ENCODE measurements at regions not wholly inside any gene's neighbourhood (a gene's known extent, or its start where the extent isn't known, plus 50 kb on each side); places are given as distances from the start of the nearest gene placed in this dataset.
A peak's percentile ranks its signal among the peaks of the same experiment; 100 is the strongest.

- H3K27ac ChIP-seq, result no peak overlapping the region
- in situ Hi-C loops (cut with HindIII; ENCODE audit: low pct_ligation_motif_present, low sequenced_read_pairs), result no loop called here
These were observed 214.3 kb upstream of the IRX4 start for GRCh38 chr5:2096887-2097505.

GRCh38 chr5:2095011-2095410, 212.3 kb upstream of the IRX4 start:
- DNase-seq, result no peak
- in situ Hi-C loops (cut with HindIII; ENCODE audit: low pct_ligation_motif_present, low sequenced_read_pairs), result no loop called here
- Histone ChIP-seq H3K27me3 (replicated peaks) (no peaks in the 10 kb centered on the region), H3K4me3 (ENCODE audit: low read depth, low read length) (no peak overlapping the region), H3K36me3 (replicated peaks) (no peaks in the 10 kb centered on the region), H3K27ac (no peak overlapping the region)
- no peak for TF ChIP-seq CTCF (IDR thresholded peaks at IDR 0.05; ENCODE audit: low read depth, low read length, missing control alignments)

More at GRCh38 chr5:2096887-2097505, 214.3 kb upstream of the IRX4 start:
- DNase-seq, result no peak
- H3K4me3 ChIP-seq (ENCODE audit: low read depth, low read length), result no peak overlapping the region
- no peak for TF ChIP-seq CTCF (IDR thresholded peaks at IDR 0.05; ENCODE audit: low read depth, low read length, missing control alignments)
- no peaks in the 10 kb centered on the region for H3K36me3 ChIP-seq (replicated peaks)
- H3K27me3 ChIP-seq (replicated peaks), result no peaks in the 10 kb centered on the region

- in situ Hi-C loops (cut with HindIII; ENCODE audit: low pct_ligation_motif_present, low sequenced_read_pairs), result no loop called here
- DNase-seq, result no peak
These were observed 211.9 kb upstream of the IRX4 start for GRCh38 chr5:2094616-2094995.

GRCh38 chr5:2093859-2094615, 211.3 kb upstream of the IRX4 start:
- Histone ChIP-seq H3K27ac (peak overlapping the region; percentile 67), H3K36me3 (replicated peaks) (no peaks in the 10 kb centered on the region), H3K27me3 (replicated peaks) (no peaks in the 10 kb centered on the region), H3K4me3 (ENCODE audit: low read depth, low read length) (no peak overlapping the region)
- in situ Hi-C loops (cut with HindIII; ENCODE audit: low pct_ligation_motif_present, low sequenced_read_pairs), result no loop called here
- DNase-seq, result peak; percentile 47
- TF ChIP-seq CTCF (IDR thresholded peaks at IDR 0.05; ENCODE audit: low read depth, low read length, missing control alignments), result no peak

More at GRCh38 chr5:2094616-2094995, 211.9 kb upstream of the IRX4 start:
- no peaks in the 10 kb centered on the region for H3K36me3 ChIP-seq (replicated peaks)
- no peak for TF ChIP-seq CTCF (IDR thresholded peaks at IDR 0.05; ENCODE audit: low read depth, low read length, missing control alignments)
- H3K27me3 ChIP-seq (replicated peaks), result no peaks in the 10 kb centered on the region
- H3K4me3 ChIP-seq (ENCODE audit: low read depth, low read length), result no peak overlapping the region
- no peak overlapping the region for H3K27ac ChIP-seq

- no peak for DNase-seq
- Histone ChIP-seq H3K27me3 (replicated peaks) (no peaks in the 10 kb centered on the region), H3K27ac (no peak overlapping the region), H3K4me3 (ENCODE audit: low read depth, low read length) (no peak overlapping the region), H3K36me3 (replicated peaks) (no peaks in the 10 kb centered on the region)
- no peak for TF ChIP-seq CTCF (IDR thresholded peaks at IDR 0.05; ENCODE audit: low read depth, low read length, missing control alignments)
- in situ Hi-C loops (cut with HindIII; ENCODE audit: low pct_ligation_motif_present, low sequenced_read_pairs), result no loop called here
These were observed 209.2 kb upstream of the IRX4 start for GRCh38 chr5:2091921-2092320.

Measured in brain microvascular endothelial cell (primary cell).